ENCODE measurements at regions not wholly inside any gene's neighbourhood (a gene's known extent, or its start where the extent isn't known, plus 50 kb on each side); places are given as distances from the start of the nearest gene placed in this dataset.

GRCh38 chr11:35083431-35084238 is 55.3 kb upstream of the CD44 start:
- peak; percentile 46 for DNase-seq (ENCODE audit: low read depth, low spot score)
- H3K27ac ChIP-seq (ENCODE audit: low read depth, low read length): peak overlapping the region; percentile 82
- RAD21 ChIA-PET (ENCODE audit: low non-redundant PET in 1 of 2, low total read pairs in 2 of 2, uncharacterized antibody in 2 of 2, unreplicated experiment in 2 of 2): interaction anchor here in 1 of 2 experiments (0.7 kb wide), 1 partner anchor 76 kb away, joined by 3 read pairs; no protein-coding TSS in a partner anchor
- no peak for TF ChIP-seq POLR2A (IDR thresholded peaks at IDR 0.05; ENCODE audit: borderline replicate concordance, extremely low read depth, insufficient read depth, insufficient read length)
- no peak for TF ChIP-seq CTCF (IDR thresholded peaks at IDR 0.05 in 2 of 3, conservative IDR thresholded peaks at IDR 0.05 in 1 of 3; ENCODE audit: borderline replicate concordance in 1 of 3, insufficient read depth in 1 of 3, low read depth in 2 of 3, low read length in 2 of 3)
- TF ChIP-seq EZH2 (IDR thresholded peaks at IDR 0.05): no peak
- TF ChIP-seq ZFX (IDR thresholded peaks at IDR 0.05): no peak
- no peak for TF ChIP-seq ZNF274 (IDR thresholded peaks at IDR 0.05; ENCODE audit: low read depth, low read length)
- peak; percentile 63 for TF ChIP-seq CBX3 (IDR thresholded peaks at IDR 0.05; ENCODE audit: low read depth)
- no peak for TF ChIP-seq JUND (IDR thresholded peaks at IDR 0.05)
- TF ChIP-seq MAX (IDR thresholded peaks at IDR 0.05): peak; percentile 92
- TF ChIP-seq SIN3A (IDR thresholded peaks at IDR 0.05; ENCODE audit: low read depth): no peak
- TF ChIP-seq REST (IDR thresholded peaks at IDR 0.05; ENCODE audit: low read depth): no peak
- TF ChIP-seq SRF (IDR thresholded peaks at IDR 0.05; ENCODE audit: low read depth): no peak
- TF ChIP-seq SP1 (IDR thresholded peaks at IDR 0.05; ENCODE audit: low read depth): peak; percentile 56
- no peak for TF ChIP-seq YY1 (IDR thresholded peaks at IDR 0.05; ENCODE audit: extremely low read depth, insufficient replicate concordance, low read depth, low read length)
- TF ChIP-seq TCF7L2 (IDR thresholded peaks at IDR 0.05; ENCODE audit: borderline replicate concordance, extremely low read depth, insufficient read depth, insufficient read length): no peak
- no peak for TF ChIP-seq ZBTB33 (IDR thresholded peaks at IDR 0.05; ENCODE audit: extremely low read depth, insufficient replicate concordance, low read length)
- TF ChIP-seq FOSL1 (IDR thresholded peaks at IDR 0.05; ENCODE audit: low read depth): peak; percentile 33
- no peak for TF ChIP-seq POLR2AphosphoS5 (IDR thresholded peaks at IDR 0.05; ENCODE audit: low read depth, low read length)
- TF ChIP-seq ELF1 (IDR thresholded peaks at IDR 0.05; ENCODE audit: borderline replicate concordance, low read depth): no peak
- no peak for TF ChIP-seq EZH2phosphoT487 (IDR thresholded peaks at IDR 0.05; ENCODE audit: borderline replicate concordance)
- TF ChIP-seq RAD21 (IDR thresholded peaks at IDR 0.05; ENCODE audit: low read depth): no peak

More at GRCh38 chr11:35083431-35084238, 55.3 kb upstream of the CD44 start:
- no TSS peak for BruUV-seq (replicated peaks)
- peak overlapping the region; percentile 80 for H3K4me2 ChIP-seq (ENCODE audit: low read length)
- peak; percentile 30 for ATAC-seq
- peaks cover 31 to 52% of the 10 kb centered on the region in 2 experiments for H3K4me1 ChIP-seq (ENCODE audit: control insufficient read depth in 1 of 2, insufficient read depth in 2 of 2, low read length in 2 of 2)
- H2AFZ ChIP-seq (ENCODE audit: low read depth, low read length, poor library complexity, severe bottlenecking): peak overlapping the region; percentile 1
- intact Hi-C loops (cut with micrococcal nuclease): loop anchor here (5.0 kb wide), 1 partner anchor 59 kb away; no protein-coding TSS in a partner anchor
- no peaks in the 10 kb centered on the region for H3K36me3 ChIP-seq (ENCODE audit: control insufficient read depth in 1 of 2, insufficient read depth in 2 of 2, low read length in 2 of 2)
- H3K9me2 ChIP-seq (ENCODE audit: insufficient read depth): no peaks in the 10 kb centered on the region
- no peaks in the 10 kb centered on the region for H3K79me2 ChIP-seq (ENCODE audit: insufficient read depth, low read length)
- ChIA-PET CTCF (no interaction called here), POLR2A (no interaction called here)
- H3K9ac ChIP-seq (ENCODE audit: low read length): peak overlapping the region; percentile 54
- H3K27me3 ChIP-seq (ENCODE audit: insufficient read depth, low read length): no peaks in the 10 kb centered on the region
- H3K4me3 ChIP-seq (replicated peaks in 1 of 2; ENCODE audit: low read depth in 1 of 2, low read length in 2 of 2): peak overlapping the region in 1 of 2 experiments; percentile 48; a peak in 2 of 4 replicates
- H3K9me3 ChIP-seq (ENCODE audit: control insufficient read depth in 1 of 2, insufficient read depth in 1 of 2, low read depth in 1 of 2, low read length in 2 of 2): no peaks in the 10 kb centered on the region
- H4K20me1 ChIP-seq (ENCODE audit: insufficient read depth): no peaks in the 10 kb centered on the region

Data from HCT116 (cell line).